Left renal pelvis (tissue), 4 donors: ENCODE measurements at regions not wholly inside any gene's neighbourhood (a gene's known extent, or its start where the extent isn't known, plus 50 kb on each side); places are given as distances from the start of the nearest gene placed in this dataset.

Source experiments
- DNase-seq, 4 donors: peaks; one replicate each; pipeline ENCODE4 v3.0.0-alpha.2; 2013; ENCODE audit warnings: low read depth in 4 of 4, low spot score in 3 of 4

- no peak for DNase-seq
Measured at GRCh38 chr2:167471332-167471731, 583.1 kb downstream of the XIRP2 start.

- DNase-seq = no peak
Measured at GRCh38 chr2:167462379-167462778, 574.1 kb downstream of the XIRP2 start.

GRCh38 chr2:167454036-167454435, 565.8 kb downstream of the XIRP2 start:
- DNase-seq = no peak

- DNase-seq = no peak
Measured at GRCh38 chr2:167451496-167452289, 563.4 kb downstream of the XIRP2 start.

- no peak for DNase-seq
Measured at GRCh38 chr2:167450364-167450763, 562.1 kb downstream of the XIRP2 start.

- DNase-seq = no peak
Measured at GRCh38 chr2:167440382-167440781, 552.1 kb downstream of the XIRP2 start.

GRCh38 chr2:167438206-167438605, 549.9 kb downstream of the XIRP2 start:
- DNase-seq = no peak

GRCh38 chr2:167431949-167432348, 543.7 kb downstream of the XIRP2 start:
- DNase-seq = no peak

GRCh38 chr2:167430447-167430846, 542.2 kb downstream of the XIRP2 start:
- DNase-seq = no peak

GRCh38 chr2:167424803-167425755, 536.8 kb downstream of the XIRP2 start:
- DNase-seq = no peak

- no peak for DNase-seq
Measured at GRCh38 chr2:167424221-167424620, 535.9 kb downstream of the XIRP2 start.

GRCh38 chr2:167423731-167424130, 535.5 kb downstream of the XIRP2 start:
- no peak for DNase-seq

GRCh38 chr2:167420211-167420610, 531.9 kb downstream of the XIRP2 start:
- peak; percentile 21 to 38 (median 26) for DNase-seq

GRCh38 chr2:167415068-167415467, 526.8 kb downstream of the XIRP2 start:
- no peak for DNase-seq

GRCh38 chr2:167411367-167411766, 523.1 kb downstream of the XIRP2 start:
- no peak for DNase-seq

GRCh38 chr2:167406558-167406957, 518.3 kb downstream of the XIRP2 start:
- DNase-seq = no peak

GRCh38 chr2:167404627-167405284, 516.5 kb downstream of the XIRP2 start:
- DNase-seq = no peak

- no peak for DNase-seq
Measured at GRCh38 chr2:167401309-167401708, 513.0 kb downstream of the XIRP2 start.

GRCh38 chr2:167400546-167400945, 512.3 kb downstream of the XIRP2 start:
- no peak for DNase-seq

- DNase-seq = no peak
Measured at GRCh38 chr2:167398873-167399272, 510.6 kb downstream of the XIRP2 start.

GRCh38 chr2:167388901-167389300, 500.6 kb downstream of the XIRP2 start:
- no peak for DNase-seq
